HCT116 (cell line): ENCODE measurements at regions not wholly inside any gene's neighbourhood (a gene's known extent, or its start where the extent isn't known, plus 50 kb on each side); places are given as distances from the start of the nearest gene placed in this dataset.

ENCODE experiments used
- ATAC-seq: fragments of 200-7000 bp; cut with Tn5 transposase; 2 replicates; pipeline ENCODE4 v1.9.1; 2020; ENCODE audit warnings: mild to moderate bottlenecking, moderate library complexity
- BruUV-seq: library from RNA; stranded (reverse); fragments of 400-500 nt; replicated peaks from 2 replicates; lab custom pipeline; 2021; lab: Mats Ljungman, UMichigan
- CTCF ChIA-PET: fragments of 300-600 bp; sonication (Branson Sonifier 250); formaldehyde crosslinking; loops from one replicate; lab custom pipeline; 2021; ENCODE audit warnings: antibody characterized with exemption; lab: Charles Lee
- POLR2A ChIA-PET: fragments of 300-600, 350-600 bp; sonication (Branson Sonifier 250); formaldehyde crosslinking; loops from one replicate; lab custom pipeline; 2021; ENCODE audit warnings: antibody characterized with exemption; lab: Charles Lee
- RAD21 ChIA-PET, 2 experiments: fragments of 300-600 bp; sonication (Branson Sonifier 250); formaldehyde crosslinking; loops; one replicate each; lab custom pipeline; 2023; ENCODE audit warnings: low total read pairs in 2 of 2; ENCODE audit not compliant: uncharacterized antibody in 2 of 2, unreplicated experiment in 2 of 2, low non-redundant PET in 1 of 2; lab: Charles Lee
- DNase-seq: peaks from one replicate; pipeline ENCODE4 v3.0.0-alpha.2; 2010; ENCODE audit warnings: low read depth, low spot score
- H2AFZ ChIP-seq: fragments of 200-600 bp; shearing (Covaris generic), sonication (generic); 2 replicates; pipeline ENCODE4 v1.6.1; 2017; ENCODE audit warnings: low read depth, mixed run types, mixed read lengths, antibody characterized with exemption, low read length; ENCODE audit not compliant: poor library complexity, severe bottlenecking
- H3K27ac ChIP-seq: 2 replicates; pipeline ENCODE4 v1.5.1; 2012; ENCODE audit warnings: low read depth, low read length
- H3K27me3 ChIP-seq: fragments of 200-600 bp; sonication (generic); 2 replicates; pipeline ENCODE4 v1.6.1; 2016; ENCODE audit warnings: mixed run types, low read length, mixed read lengths; ENCODE audit not compliant: insufficient read depth
- H3K36me3 ChIP-seq, 2 experiments: fragments of 200-500 bp in 1 of 2; fragments of 200-600 bp in 1 of 2; sonication (Bioruptor generic) in 1 of 2; sonication (generic) in 1 of 2; 2 replicates each; pipeline versions ENCODE4 v1.5.1 to v1.6.1; 2014 to 2016; ENCODE audit warnings: low read length in 2 of 2, inconsistent platforms in 1 of 2, mixed read lengths in 1 of 2, mixed run types in 1 of 2; ENCODE audit not compliant: insufficient read depth in 2 of 2, control insufficient read depth in 1 of 2
- H3K4me1 ChIP-seq, 2 experiments: fragments of 200-600 bp in 1 of 2; sonication (generic) in 1 of 2; 2 replicates each; pipeline versions ENCODE4 v1.5.1 to v1.6.1; 2012 to 2017; ENCODE audit warnings: low read length in 2 of 2, inconsistent platforms in 1 of 2, mild to moderate bottlenecking in 1 of 2, mixed read lengths in 1 of 2, mixed run types in 1 of 2, moderate library complexity in 1 of 2; ENCODE audit not compliant: insufficient read depth in 2 of 2, control insufficient read depth in 1 of 2
- H3K4me2 ChIP-seq: fragments of 200-600 bp; sonication (generic); 2 replicates; pipeline ENCODE4 v1.6.1; 2017; ENCODE audit warnings: mixed run types, low read length, mixed read lengths
- H3K4me3 ChIP-seq, 2 experiments: fragments of 200-600 bp in 1 of 2; sonication (generic) in 1 of 2; replicated peaks in 1 of 2; 2 replicates each; pipeline ENCODE4 v1.5.1; 2011 to 2016; ENCODE audit warnings: low read length in 2 of 2, control low read depth in 1 of 2, low read depth in 1 of 2, mild to moderate bottlenecking in 1 of 2, mixed read lengths in 1 of 2, mixed run types in 1 of 2
- H3K79me2 ChIP-seq: fragments of 200-600 bp; sonication (generic); 2 replicates; pipeline ENCODE4 v1.6.1; 2017; ENCODE audit warnings: mild to moderate bottlenecking, mixed run types, low read length, moderate library complexity, mixed read lengths; ENCODE audit not compliant: insufficient read depth
- H3K9ac ChIP-seq: fragments of 200-600 bp; sonication (generic); 2 replicates; pipeline ENCODE4 v1.6.1; 2016; ENCODE audit warnings: low read length, mixed read lengths
- H3K9me2 ChIP-seq: fragments of 200-600 bp; sonication (generic), shearing (Covaris generic); 2 replicates; pipeline ENCODE4 v1.6.1; 2017; ENCODE audit warnings: mixed run types, mild to moderate bottlenecking, moderate library complexity; ENCODE audit not compliant: insufficient read depth
- H3K9me3 ChIP-seq, 2 experiments: fragments of 200-500 bp in 1 of 2; fragments of 200-600 bp in 1 of 2; sonication (Bioruptor generic) in 1 of 2; sonication (generic) in 1 of 2; 2 replicates each; pipeline ENCODE4 v1.6.1; 2014 to 2017; ENCODE audit warnings: low read length in 2 of 2, mixed read lengths in 2 of 2, inconsistent platforms in 1 of 2, low read depth in 1 of 2, mild to moderate bottlenecking in 1 of 2, mixed run types in 1 of 2, moderate library complexity in 1 of 2; ENCODE audit not compliant: control insufficient read depth in 1 of 2, insufficient read depth in 1 of 2
- H4K20me1 ChIP-seq: fragments of 200-600 bp; sonication (generic), shearing (Covaris generic); 2 replicates; pipeline ENCODE4 v1.6.1; 2017; ENCODE audit warnings: mixed run types, mild to moderate bottlenecking, moderate library complexity; ENCODE audit not compliant: insufficient read depth
- CTCF ChIP-seq, 3 experiments: fragments of 200-600 bp in 1 of 3; sonication (generic) in 1 of 3; IDR thresholded peaks in 2 of 3; conservative IDR thresholded peaks in 1 of 3; 2 replicates each; pipeline ENCODE4 v1.5.1; 2012 to 2017; ENCODE audit warnings: low read depth in 2 of 3, low read length in 2 of 3, antibody characterized with exemption in 1 of 3, borderline replicate concordance in 1 of 3, control low read depth in 1 of 3, mild to moderate bottlenecking in 1 of 3, mixed read lengths in 1 of 3, mixed run types in 1 of 3, moderate library complexity in 1 of 3; ENCODE audit not compliant: insufficient read depth in 1 of 3
- EGR1 ChIP-seq: IDR thresholded peaks from 2 replicates; pipeline ENCODE4 v1.6.1; 2012; ENCODE audit warnings: low read depth
- FOSL1 ChIP-seq: IDR thresholded peaks from 2 replicates; pipeline ENCODE4 v1.6.1; 2012; ENCODE audit warnings: low read depth
- POLR2A ChIP-seq: IDR thresholded peaks from 2 replicates; pipeline ENCODE4 v1.7.0; 2011; ENCODE audit warnings: borderline replicate concordance; ENCODE audit not compliant: insufficient read depth, insufficient read length; ENCODE audit errors: extremely low read depth
- POLR2AphosphoS5 ChIP-seq: IDR thresholded peaks from 2 replicates; pipeline ENCODE4 v1.6.1; 2011; ENCODE audit warnings: mild to moderate bottlenecking, low read depth, low read length, moderate library complexity
- RAD21 ChIP-seq: IDR thresholded peaks from 2 replicates; pipeline ENCODE4 v1.6.1; 2012; ENCODE audit warnings: low read depth, mild to moderate bottlenecking
- SP1 ChIP-seq: IDR thresholded peaks from 2 replicates; pipeline ENCODE4 v1.6.1; 2012; ENCODE audit warnings: low read depth
- SRF ChIP-seq: IDR thresholded peaks from 2 replicates; pipeline ENCODE4 v1.6.1; 2012; ENCODE audit warnings: low read depth
- YY1 ChIP-seq: IDR thresholded peaks from 2 replicates; pipeline ENCODE4 v1.6.1; 2011; ENCODE audit warnings: low read length, low read depth, moderate library complexity, mild to moderate bottlenecking; ENCODE audit not compliant: insufficient replicate concordance; ENCODE audit errors: extremely low read depth
- intact Hi-C: fragments of 100-400 bp; cut with micrococcal nuclease; formaldehyde crosslinking; loops from 2 replicates; pipeline ENCODE4 v1.10.0; 2022

GRCh38 chr5:125372694-125373631 lies 626.5 kb upstream of the ZNF608 start:
- H3K9ac ChIP-seq: no peak overlapping the region
- no peak overlapping the region for H3K4me2 ChIP-seq
- no TSS peak for BruUV-seq
- RAD21 ChIA-PET: no interaction called here
- intact Hi-C loops: no loop called here
- TF ChIP-seq FOSL1 (no peak), EGR1 (no peak), YY1 (no peak), CTCF (IDR thresholded peaks at IDR 0.05 in 2 of 3, conservative IDR thresholded peaks at IDR 0.05 in 1 of 3; ENCODE audit: borderline replicate concordance in 1 of 3, insufficient read depth in 1 of 3, low read depth in 2 of 3, low read length in 2 of 3) (no peak), SP1 (no peak), POLR2A (no peak), POLR2AphosphoS5 (no peak), SRF (no peak), RAD21 (no peak)
- no peak overlapping the region for H3K27ac ChIP-seq
- no peaks in the 10 kb centered on the region for H3K9me3 ChIP-seq
- POLR2A ChIA-PET: no interaction called here
- H2AFZ ChIP-seq: peak overlapping the region; percentile 14
- H3K79me2 ChIP-seq: no peaks in the 10 kb centered on the region
- H3K4me3 ChIP-seq: no peak overlapping the region
- H3K36me3 ChIP-seq: no peaks in the 10 kb centered on the region
- CTCF ChIA-PET: no interaction called here
- H3K9me2 ChIP-seq: no peaks in the 10 kb centered on the region
- no peaks in the 10 kb centered on the region for H4K20me1 ChIP-seq
- no peak for ATAC-seq
- H3K4me1 ChIP-seq: no peaks in the 10 kb centered on the region
- no peaks in the 10 kb centered on the region for H3K27me3 ChIP-seq
- no peak for DNase-seq
